ENCODE measurements at regions not wholly inside any gene's neighbourhood (a gene's known extent, or its start where the extent isn't known, plus 50 kb on each side); places are given as distances from the start of the nearest gene placed in this dataset.

DNA sequence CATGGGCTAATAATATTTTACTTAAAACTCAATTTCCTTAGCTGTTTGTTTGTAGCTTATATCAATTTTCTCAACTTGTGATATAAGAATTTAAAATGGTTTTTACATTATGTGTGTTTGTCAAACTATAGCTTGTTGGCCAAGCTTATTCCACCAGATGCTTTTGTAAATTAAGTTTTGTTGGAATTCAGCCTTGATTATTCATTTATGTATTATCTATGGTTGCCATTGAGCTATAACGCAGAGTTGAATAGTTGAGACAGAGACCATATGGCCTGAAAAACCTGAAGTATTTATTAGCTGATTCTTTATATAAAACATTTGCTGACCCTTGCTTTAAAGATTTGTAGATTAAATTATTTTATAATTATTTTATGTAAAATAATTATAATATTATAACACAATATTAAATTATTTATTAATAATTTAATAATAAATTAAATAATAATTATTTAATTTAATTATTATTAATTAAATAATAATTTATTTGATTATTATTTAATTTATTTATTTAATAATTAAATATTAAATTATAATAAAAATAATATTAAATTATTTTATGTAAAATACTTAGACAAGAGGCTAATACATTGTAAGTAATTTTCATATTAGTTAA, 779.6 kb upstream of the NECTIN3 start:
- H3K36me3 ChIP-seq (replicated peaks in 1 of 2) = no peaks in the 10 kb centered on the region
- no peak overlapping the region for H3K27ac ChIP-seq
- no peaks in the 10 kb centered on the region for H3K4me1 ChIP-seq (replicated peaks in 1 of 2)
- no peak overlapping the region for H3K4me3 ChIP-seq
- peaks cover 0 to 6% (median 0%) of the 10 kb centered on the region in 3 donors for H3K9me3 ChIP-seq (replicated peaks in 1 of 3)
- H3K27me3 ChIP-seq = no peaks in the 10 kb centered on the region
- 86 to 95% (median 90%) methylated on average over 1 of the region's 1 CpG for WGBS, 4 donors
- TF ChIP-seq, protein P1, sequence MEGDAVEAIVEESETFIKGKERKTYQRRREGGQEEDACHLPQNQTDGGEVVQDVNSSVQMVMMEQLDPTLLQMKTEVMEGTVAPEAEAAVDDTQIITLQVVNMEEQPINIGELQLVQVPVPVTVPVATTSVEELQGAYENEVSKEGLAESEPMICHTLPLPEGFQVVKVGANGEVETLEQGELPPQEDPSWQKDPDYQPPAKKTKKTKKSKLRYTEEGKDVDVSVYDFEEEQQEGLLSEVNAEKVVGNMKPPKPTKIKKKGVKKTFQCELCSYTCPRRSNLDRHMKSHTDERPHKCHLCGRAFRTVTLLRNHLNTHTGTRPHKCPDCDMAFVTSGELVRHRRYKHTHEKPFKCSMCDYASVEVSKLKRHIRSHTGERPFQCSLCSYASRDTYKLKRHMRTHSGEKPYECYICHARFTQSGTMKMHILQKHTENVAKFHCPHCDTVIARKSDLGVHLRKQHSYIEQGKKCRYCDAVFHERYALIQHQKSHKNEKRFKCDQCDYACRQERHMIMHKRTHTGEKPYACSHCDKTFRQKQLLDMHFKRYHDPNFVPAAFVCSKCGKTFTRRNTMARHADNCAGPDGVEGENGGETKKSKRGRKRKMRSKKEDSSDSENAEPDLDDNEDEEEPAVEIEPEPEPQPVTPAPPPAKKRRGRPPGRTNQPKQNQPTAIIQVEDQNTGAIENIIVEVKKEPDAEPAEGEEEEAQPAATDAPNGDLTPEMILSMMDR (IDR thresholded peaks at IDR 0.05) = no peak
- no peak for TF ChIP-seq POLR2A (IDR thresholded peaks at IDR 0.05)
- DNase-seq = no peak
- intact Hi-C loops (cut with DNase I) = no loop called here

DNA sequence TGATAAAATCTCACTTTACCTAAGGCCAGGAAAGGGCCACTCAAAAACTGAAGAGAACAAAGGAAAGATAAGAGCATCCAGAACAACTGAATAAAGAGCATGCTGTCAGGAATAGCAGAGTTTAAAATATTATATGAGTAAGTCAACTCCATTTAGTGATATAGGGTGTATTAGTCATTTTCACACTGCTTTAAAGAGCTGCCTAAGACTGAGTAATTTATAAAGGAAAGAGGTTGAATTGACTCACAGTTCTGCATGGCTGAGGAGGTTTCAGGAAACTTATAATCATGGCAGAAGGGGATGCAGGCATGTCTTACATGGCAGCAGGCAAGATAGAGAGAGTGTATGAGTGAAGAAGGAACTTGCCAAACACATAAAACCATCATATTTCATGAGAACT, 778.0 kb upstream of the NECTIN3 start:
- peaks cover 0 to 5% (median 0%) of the 10 kb centered on the region in 3 donors for H3K9me3 ChIP-seq (replicated peaks in 1 of 3)
- no peak overlapping the region for H3K27ac ChIP-seq
- H3K27me3 ChIP-seq = no peaks in the 10 kb centered on the region
- no peak overlapping the region for H3K4me3 ChIP-seq
- TF ChIP-seq, protein P1 (IDR thresholded peaks at IDR 0.05) = no peak
- no peak for TF ChIP-seq POLR2A (IDR thresholded peaks at IDR 0.05)
- intact Hi-C loops (cut with DNase I) = no loop called here
- H3K4me1 ChIP-seq (replicated peaks in 1 of 2) = no peaks in the 10 kb centered on the region
- H3K36me3 ChIP-seq (replicated peaks in 1 of 2) = no peaks in the 10 kb centered on the region
- DNase-seq = no peak

DNA sequence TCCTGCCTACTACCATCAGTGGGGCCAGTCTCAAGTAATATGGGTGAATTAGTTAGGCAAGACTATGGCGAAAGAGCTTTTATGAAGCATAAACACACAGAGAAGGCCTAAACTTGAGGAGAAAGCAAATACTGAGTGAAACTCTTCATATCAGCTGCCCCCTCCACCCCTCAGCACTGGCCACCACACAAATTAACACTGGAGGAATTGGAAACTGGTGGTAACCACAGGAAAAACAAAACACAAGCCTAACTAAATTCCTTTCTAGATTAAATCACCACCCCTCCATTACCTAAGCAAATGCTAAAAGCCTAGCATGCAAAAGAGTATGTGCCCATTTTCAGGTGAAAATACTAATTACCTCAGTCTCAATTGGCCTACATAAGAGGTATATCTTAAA, 774.7 kb upstream of the NECTIN3 start:
- WGBS, 4 donors = 91 to 100% (median 94%) methylated on average over 1 of the region's 1 CpG
- Histone ChIP-seq H3K9me3 (replicated peaks in 1 of 3) (no peaks in the 10 kb centered on the region), H3K27ac (no peak overlapping the region), H3K4me3 (no peak overlapping the region), H3K27me3 (no peaks in the 10 kb centered on the region), H3K4me1 (replicated peaks in 1 of 2) (no peaks in the 10 kb centered on the region), H3K36me3 (replicated peaks in 1 of 2) (no peaks in the 10 kb centered on the region)
- DNase-seq = no peak
- intact Hi-C loops (cut with DNase I) = no loop called here
- no peak for TF ChIP-seq POLR2A (IDR thresholded peaks at IDR 0.05)
- TF ChIP-seq, protein P1 (IDR thresholded peaks at IDR 0.05) = no peak

DNA sequence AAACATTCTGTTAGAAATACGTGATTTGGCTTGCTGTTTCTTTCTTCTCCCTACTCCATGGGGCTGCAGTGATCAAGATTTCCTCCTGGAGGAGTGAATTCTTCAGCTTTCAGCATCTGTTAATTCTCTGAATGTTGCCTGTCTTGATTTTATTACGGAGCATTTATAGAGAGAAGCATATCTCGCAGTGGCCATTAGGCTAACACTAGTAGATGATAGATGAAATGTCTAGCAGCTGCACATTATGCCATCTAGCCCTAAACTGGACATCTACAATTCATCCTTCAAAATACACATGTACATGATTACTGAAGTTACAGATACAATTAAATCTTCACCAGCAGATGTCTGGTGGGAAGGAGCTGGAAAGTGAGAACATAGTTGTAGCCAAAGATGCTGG, 769.8 kb upstream of the NECTIN3 start:
- no peaks in the 10 kb centered on the region for H3K27me3 ChIP-seq
- 69 to 76% (median 74%) methylated on average over 3 of the region's 3 CpGs for WGBS, 4 donors
- intact Hi-C loops (cut with DNase I) = no loop called here

More for the DNA sequence above, 769.8 kb upstream of the NECTIN3 start:
- Histone ChIP-seq H3K27ac (no peak overlapping the region), H3K36me3 (replicated peaks in 1 of 2) (no peaks in the 10 kb centered on the region), H3K4me3 (no peak overlapping the region), H3K4me1 (replicated peaks in 1 of 2) (no peaks in the 10 kb centered on the region), H3K9me3 (replicated peaks in 1 of 3) (no peaks in the 10 kb centered on the region)
- no peak for DNase-seq
- no peak for TF ChIP-seq POLR2A (IDR thresholded peaks at IDR 0.05)
- TF ChIP-seq, protein P1 (IDR thresholded peaks at IDR 0.05) = no peak
